Neural crest cell (in vitro differentiated cells): ENCODE measurements at regions not wholly inside any gene's neighbourhood (a gene's known extent, or its start where the extent isn't known, plus 50 kb on each side); places are given as distances from the start of the nearest gene placed in this dataset.

Experiments
- DNase-seq: peaks from one replicate; pipeline ENCODE4 v3.0.0; 2021; ENCODE audit warnings: low read depth, mixed read lengths, low spot score
- H3K27ac Mint-ChIP-seq: one replicate; pipeline ENCODE4 v1.8.0; 2021; ENCODE audit warnings: mild to moderate bottlenecking, mixed read lengths; ENCODE audit not compliant: unreplicated experiment
- H3K27me3 Mint-ChIP-seq: 2 replicates; pipeline ENCODE4 v1.8.0; 2021; ENCODE audit warnings: low read depth, mild to moderate bottlenecking, mixed read lengths
- H3K36me3 Mint-ChIP-seq: 2 replicates; pipeline ENCODE4 v1.8.0; 2021; ENCODE audit warnings: low read depth, mild to moderate bottlenecking, mixed read lengths
- H3K4me1 Mint-ChIP-seq: 2 replicates; pipeline ENCODE4 v1.8.0; 2021; ENCODE audit warnings: mixed read lengths
- H3K4me3 Mint-ChIP-seq: one replicate; pipeline ENCODE4 v1.8.0; 2021; ENCODE audit warnings: mild to moderate bottlenecking, mixed read lengths
- H3K9me3 Mint-ChIP-seq: 2 replicates; pipeline ENCODE4 v1.8.0; 2021; ENCODE audit warnings: mixed read lengths
- TF ChIP-seq, protein P1 (sequence below): fragments of 200-600 bp; sonication (generic); conservative IDR thresholded peaks from 2 replicates; pipeline ENCODE4 v1.5.0; 2021; ENCODE audit warnings: antibody characterized with exemption, mild to moderate bottlenecking

DNA sequence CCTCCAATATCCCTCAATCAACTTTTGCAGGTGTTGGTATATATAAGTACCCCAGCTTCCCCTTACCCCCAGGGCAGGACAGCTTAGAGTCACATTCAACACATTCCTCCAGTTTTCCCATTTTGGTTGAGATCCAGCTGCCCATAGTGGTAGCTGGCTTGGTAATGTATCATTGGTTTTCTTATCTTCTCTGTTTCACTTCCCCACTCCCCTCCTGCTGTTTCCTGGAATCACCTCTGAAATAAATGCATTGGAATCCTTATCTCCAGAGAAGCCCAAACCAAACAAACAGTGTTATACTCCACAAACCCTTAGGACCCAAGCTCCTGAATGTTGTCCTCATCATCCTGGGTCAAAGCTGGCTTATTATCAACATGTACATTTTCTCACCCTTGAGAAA lies 184.8 kb downstream of the TMEM38B start:
- Mint-ChIP-seq H3K4me1 (peaks cover 7% of the 10 kb centered on the region), H3K9me3 (peaks cover 4% of the 10 kb centered on the region), H3K36me3 (no peaks in the 10 kb centered on the region), H3K27ac (no peak overlapping the region), H3K27me3 (no peaks in the 10 kb centered on the region), H3K4me3 (no peak overlapping the region)
- TF ChIP-seq, protein P1, sequence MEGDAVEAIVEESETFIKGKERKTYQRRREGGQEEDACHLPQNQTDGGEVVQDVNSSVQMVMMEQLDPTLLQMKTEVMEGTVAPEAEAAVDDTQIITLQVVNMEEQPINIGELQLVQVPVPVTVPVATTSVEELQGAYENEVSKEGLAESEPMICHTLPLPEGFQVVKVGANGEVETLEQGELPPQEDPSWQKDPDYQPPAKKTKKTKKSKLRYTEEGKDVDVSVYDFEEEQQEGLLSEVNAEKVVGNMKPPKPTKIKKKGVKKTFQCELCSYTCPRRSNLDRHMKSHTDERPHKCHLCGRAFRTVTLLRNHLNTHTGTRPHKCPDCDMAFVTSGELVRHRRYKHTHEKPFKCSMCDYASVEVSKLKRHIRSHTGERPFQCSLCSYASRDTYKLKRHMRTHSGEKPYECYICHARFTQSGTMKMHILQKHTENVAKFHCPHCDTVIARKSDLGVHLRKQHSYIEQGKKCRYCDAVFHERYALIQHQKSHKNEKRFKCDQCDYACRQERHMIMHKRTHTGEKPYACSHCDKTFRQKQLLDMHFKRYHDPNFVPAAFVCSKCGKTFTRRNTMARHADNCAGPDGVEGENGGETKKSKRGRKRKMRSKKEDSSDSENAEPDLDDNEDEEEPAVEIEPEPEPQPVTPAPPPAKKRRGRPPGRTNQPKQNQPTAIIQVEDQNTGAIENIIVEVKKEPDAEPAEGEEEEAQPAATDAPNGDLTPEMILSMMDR = no peak
- no peak for DNase-seq

DNA sequence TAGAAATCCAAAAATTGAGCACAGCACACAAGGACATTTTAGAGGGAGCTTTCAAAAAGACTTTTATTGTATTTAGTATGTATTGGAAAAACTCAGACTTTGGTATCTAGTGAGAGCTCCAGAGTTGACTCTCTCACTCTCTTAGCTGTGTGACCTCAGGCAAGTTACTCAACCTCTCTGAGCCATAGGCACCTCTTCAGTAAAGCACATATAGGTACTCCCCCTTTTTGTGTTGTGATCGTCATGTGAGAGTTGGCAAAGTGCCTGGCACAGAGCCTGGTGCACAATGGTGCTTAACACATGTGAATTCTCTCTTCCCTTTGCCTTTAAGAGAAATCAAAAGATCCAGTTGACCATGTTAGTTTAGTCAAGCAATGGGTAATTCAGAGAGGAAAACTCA lies 186.2 kb downstream of the TMEM38B start:
- Mint-ChIP-seq H3K9me3 (peaks cover 4% of the 10 kb centered on the region), H3K4me1 (peaks cover 7% of the 10 kb centered on the region), H3K36me3 (no peaks in the 10 kb centered on the region), H3K4me3 (no peak overlapping the region), H3K27ac (no peak overlapping the region), H3K27me3 (no peaks in the 10 kb centered on the region)
- no peak for DNase-seq
- TF ChIP-seq, protein P1 = no peak

DNA sequence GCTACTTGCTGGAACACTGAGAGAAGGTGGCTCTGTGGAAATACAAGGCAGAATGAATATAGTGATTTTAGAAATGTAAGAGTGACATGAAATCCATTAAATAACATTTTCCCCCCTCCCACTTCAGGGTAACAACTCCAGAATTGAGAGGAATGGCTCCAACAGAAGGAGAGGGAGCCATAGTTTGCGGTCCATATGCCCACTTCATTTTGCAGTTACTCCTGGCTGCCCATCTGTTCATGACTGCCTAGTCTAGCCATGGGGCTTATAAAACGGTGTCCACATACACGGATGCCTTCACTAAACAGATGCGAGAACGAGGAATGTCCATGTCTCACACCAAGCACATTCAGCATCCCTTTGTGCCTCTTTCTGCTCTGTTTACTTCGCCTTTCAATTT lies 186.7 kb downstream of the TMEM38B start:
- DNase-seq = no peak
- Mint-ChIP-seq H3K4me3 (no peak overlapping the region), H3K36me3 (no peaks in the 10 kb centered on the region), H3K9me3 (peaks cover 4% of the 10 kb centered on the region), H3K27me3 (no peaks in the 10 kb centered on the region), H3K4me1 (peaks cover 10% of the 10 kb centered on the region), H3K27ac (no peak overlapping the region)
- TF ChIP-seq, protein P1 = no peak

DNA sequence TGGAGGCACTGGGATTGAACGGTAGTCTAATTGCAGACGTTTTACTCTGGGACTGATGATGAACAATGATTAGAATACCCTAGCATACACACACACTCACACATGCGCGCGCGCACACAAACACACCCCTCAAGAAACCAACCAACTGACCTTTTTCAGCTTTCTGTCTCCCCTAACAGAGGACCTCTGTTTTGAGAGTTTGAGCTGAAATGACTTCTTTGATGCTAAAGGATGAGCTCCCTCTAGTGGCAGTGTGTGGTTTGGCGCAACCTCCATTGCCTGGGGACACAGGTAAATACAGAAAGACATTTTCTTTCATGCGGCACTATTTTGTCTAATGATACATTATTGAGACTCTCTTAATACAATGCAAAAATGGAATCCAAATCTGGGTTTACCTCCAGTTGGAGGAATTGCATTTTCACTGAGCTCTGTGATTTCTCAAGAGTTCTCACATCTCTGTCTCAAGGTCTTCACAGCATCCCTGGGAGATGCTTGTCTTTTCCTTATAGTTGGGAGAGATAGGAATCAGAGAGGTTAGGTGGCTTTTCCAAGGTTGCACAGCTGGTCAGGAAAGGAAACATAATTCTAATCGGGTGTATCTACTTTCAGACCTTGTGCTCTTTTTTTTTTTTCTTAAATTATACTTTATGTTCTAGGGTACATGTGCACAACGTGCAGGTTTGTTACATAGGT lies 187.5 kb downstream of the TMEM38B start:
- TF ChIP-seq, protein P1 = peak; percentile 94
- Mint-ChIP-seq H3K27ac (no peak overlapping the region), H3K9me3 (peaks cover 4% of the 10 kb centered on the region), H3K4me1 (peaks cover 17% of the 10 kb centered on the region), H3K4me3 (no peak overlapping the region), H3K36me3 (no peaks in the 10 kb centered on the region), H3K27me3 (no peaks in the 10 kb centered on the region)
- peak; percentile 72 for DNase-seq

DNA sequence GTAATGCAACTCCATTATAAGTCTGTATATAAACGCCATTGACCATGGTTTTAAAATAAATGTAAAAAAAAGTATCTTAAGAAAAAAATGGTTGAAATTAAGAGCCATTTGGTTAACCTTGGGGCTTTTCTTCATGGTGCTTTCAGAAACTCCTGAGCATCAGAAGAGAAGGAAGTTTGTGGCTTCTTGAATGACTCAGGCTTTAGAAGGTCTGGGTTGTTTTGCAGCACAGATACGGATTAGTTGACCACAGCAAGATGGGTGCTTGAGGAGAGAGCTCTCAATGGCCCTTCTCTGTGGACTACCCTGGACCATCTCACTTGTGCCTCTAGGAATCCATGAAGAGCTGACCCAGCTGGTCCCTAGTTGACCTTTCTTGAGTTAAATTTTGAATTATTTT lies 189.5 kb downstream of the TMEM38B start:
- Mint-ChIP-seq H3K27me3 (no peaks in the 10 kb centered on the region), H3K4me1 (peaks cover 27% of the 10 kb centered on the region), H3K9me3 (peaks cover 4% of the 10 kb centered on the region), H3K36me3 (no peaks in the 10 kb centered on the region), H3K4me3 (no peak overlapping the region), H3K27ac (no peak overlapping the region)
- TF ChIP-seq, protein P1 = no peak
- no peak for DNase-seq
